IPS-NIHi11 (cell line): ENCODE measurements at regions not wholly inside any gene's neighbourhood (a gene's known extent, or its start where the extent isn't known, plus 50 kb on each side); places are given as distances from the start of the nearest gene placed in this dataset.

Source experiments
- DNase-seq: peaks from one replicate; pipeline ENCODE4 v3.0.0; 2012; ENCODE audit warnings: mixed read lengths, low spot score

DNA sequence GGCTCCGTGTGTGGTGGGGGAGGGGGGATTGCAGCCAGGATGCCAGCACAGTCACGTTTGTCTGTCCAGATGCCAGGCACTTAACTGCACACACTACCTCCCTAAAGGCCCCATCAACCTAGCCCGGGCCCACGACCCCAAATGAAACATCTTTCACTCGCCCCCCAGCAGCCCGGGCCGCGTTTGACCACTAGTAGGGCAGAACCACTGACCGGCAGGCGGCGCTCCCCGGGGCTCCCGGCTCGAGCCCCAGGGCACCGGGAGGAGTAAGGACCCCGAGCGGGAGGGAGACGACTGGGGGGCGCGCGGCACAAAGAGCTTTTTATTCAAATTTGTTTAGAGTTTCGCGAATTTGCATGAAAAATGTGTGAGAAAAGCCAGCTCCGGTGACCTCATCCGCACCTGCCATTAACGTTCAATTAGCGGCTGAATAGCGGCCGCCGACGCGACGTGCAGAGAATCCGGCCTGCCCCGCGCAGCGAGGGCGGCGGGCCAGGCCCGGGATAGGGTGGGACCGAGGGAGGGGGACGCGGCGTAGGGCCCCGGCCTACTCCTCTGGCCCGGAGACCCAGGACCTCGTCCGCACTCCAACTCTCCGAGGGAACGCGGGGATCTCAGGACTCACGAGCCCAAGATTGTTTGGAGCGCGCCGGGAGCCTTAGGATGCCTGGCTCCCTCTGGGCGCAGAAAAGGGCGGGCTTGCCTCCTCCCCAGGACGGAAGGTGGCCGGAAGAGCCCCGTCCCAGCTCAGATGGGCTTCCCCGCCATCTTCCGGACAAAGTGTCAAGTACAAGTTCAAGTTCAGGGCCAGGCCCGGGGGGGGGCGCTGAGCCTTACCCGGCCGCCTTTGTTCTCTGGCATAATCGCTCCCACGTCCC is 64.9 kb upstream of the POLG start:
- peak; percentile 72 for DNase-seq

DNA sequence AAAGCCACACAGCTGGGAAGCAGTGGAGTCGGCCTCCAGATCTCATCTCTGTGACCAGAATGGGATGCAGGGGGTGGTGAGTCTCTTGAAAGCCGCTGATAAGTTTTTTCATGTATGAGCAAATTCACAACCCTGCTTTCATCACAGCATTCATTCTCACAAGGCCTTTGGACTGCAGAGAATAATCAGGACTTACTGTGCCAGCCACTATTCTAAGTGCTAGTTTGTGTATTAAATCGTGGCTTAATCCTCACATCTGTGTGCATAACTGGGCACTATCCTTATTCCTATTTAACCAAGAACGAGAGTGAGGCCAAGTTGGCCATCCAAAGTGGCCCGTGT is 64.2 kb upstream of the POLG start:
- no peak for DNase-seq

DNA sequence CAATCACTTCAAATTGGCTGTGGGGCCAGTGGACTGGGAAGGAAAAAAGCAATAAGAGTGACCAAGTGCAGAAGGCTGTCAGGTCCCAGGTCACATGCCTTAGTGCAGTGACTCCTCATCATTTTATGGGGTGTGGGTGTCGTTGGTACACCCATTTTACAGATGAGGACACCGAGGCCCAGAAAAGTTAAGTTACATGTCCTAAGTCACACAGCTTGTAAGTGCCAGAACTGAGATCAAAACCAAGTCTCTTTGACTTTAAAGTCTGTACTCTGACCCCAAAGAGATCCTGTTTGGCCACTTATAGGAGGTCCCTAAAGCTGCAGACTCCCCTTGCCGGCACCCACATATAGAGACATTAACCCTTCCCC is 63.0 kb upstream of the POLG start:
- no peak for DNase-seq

DNA sequence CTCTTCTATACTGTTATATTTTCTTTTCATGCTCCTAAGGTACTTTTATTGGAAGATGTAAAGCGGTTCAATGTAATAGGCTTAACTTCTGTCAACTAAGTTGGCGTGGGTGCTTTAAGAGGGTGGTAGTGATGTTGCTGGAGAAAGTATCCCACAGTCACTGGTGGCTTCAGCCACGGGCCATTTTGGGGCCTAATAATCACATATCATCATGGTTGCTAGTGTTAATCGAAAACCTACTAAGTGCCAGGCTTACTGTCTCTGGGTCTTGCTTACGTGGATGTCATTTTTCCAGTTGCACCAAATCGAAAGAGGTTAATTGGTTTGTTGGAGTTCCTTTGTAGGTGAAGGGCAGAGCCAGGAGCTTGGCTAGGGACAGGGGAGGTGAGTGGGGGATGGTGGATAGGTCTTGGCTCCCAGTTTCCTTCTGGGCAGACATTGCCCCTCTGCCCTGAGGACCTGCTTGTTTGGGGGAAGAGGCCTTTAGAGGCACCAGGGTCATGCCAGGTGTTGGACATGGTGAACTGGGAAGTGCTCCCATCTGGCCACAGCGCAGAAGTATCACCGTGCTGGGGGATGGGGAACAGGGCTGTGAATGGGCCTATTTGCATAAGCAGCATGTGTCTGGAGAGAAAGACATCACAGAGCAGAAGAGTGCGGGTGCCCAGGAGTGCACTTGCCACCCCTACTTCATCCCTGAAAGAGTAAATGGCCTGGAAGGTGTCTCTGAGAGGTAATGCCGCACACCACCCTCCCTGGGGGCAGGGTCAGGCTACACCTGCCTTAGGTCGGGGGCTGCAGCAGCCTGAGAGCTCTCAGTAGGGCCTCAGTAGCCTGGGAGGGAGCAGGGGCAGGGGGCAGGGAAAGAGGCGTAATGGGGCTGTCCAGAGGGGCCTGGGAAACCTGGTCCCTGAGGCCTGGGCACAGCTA is 62.4 kb upstream of the POLG start:
- peak; percentile 58 for DNase-seq

DNA sequence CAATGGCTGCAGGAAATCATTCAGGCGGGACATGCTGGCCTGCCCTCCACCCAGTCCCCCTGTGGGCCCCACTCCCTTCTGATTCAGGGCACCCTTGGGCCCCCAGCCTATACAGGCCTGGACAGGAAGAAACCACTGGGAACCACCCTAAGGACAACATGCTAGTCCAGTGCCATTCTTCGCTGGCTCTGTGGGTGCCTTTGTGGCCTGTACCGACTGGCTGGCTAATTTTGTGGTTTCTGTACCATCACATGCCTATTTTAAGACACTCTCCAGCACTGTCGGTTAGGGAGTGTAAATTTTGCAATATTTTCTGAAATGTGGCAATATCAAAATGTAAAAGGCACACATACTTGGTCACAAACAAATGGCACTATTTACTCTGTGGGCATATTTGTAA is 61.4 kb upstream of the POLG start:
- DNase-seq, result no peak

DNA sequence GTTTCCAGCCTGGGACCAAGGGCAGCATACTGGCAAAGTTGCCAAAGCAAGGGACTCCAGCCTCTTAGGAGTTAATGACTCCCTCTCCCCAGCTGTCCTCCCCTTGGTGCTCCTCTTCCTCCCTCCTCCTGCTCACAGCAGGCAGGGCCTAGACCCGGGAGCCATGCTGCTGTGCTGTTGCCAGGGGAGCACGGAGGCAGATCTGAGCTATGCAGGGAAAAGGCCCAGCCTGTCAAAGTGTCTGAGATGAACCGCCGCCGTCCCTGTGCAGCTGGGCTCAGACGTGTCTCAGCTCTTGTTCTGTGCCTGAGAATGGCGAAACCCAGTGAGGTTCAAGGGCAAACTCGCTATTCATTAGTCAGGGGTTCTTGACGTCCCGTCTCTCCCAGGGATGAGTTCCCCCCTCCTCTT is 60.8 kb upstream of the POLG start:
- DNase-seq, result no peak

DNA sequence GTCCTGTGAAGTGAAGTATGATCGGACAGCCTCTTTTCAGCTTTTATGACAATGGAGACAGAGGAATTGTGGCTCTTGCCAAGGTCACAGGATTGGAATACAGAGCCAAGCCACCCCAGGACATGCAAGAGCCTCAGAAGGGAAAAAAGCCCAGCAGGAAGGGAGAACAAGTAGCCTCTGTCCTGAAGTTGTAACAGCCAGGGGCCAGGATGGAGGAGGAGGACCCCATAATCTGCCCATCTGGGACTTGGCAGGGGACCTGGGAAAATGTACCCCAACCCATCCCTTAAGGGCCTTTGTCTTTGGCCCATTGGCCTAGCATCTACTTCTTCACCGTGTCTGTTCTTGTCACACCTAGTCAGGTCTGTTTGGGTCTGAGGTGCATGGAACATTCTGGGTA is 60.4 kb upstream of the POLG start:
- no peak for DNase-seq

DNA sequence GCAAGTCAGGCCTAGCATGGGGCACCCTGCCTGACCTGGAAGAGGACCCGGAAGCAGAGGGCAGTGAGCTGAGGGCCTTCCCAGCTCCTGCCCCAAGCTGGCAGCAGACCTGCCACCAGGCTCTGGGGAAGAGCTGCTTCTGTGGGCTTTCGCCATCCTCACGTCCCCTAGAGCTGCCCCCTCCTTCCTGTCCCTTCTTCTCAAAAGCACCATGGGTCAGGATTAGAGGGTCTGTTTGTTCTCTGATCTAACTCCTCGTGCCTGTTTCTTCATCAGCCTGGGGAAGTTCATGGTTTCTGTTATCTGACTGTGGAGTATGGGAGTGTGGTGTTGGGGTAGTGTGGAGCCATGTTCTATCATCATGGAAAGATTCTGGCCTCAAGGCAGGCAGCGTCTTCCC is 58.4 kb upstream of the POLG start:
- DNase-seq, result no peak

DNA sequence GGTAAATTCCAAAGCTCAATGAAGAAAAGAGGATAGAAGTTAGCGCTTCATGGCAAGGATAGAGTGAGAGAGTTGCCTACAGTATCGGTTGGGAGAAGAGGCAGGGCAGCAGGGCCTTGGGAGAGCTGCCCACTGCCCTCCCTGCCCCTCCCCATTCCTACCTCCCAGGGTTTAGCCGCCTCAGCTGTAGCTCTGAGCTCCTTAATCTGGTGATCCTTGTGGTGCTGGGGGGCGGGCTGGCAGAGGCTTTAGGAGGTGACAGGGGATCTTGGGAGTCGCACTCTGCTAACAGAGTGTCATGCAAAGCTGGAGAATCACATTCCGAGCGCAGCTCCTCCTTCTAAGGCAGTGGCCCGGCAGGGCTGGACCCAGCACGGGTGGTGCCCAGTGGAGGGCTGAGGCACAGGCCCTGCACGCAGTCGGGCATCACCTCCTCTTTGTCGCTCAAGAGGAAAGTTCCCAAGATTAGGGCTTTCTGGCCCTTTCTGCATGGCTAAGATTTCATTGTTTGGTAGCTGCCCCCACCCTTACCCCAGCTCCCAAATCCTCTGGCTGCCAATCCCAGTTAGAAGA is 57.1 kb upstream of the POLG start:
- DNase-seq, result no peak

DNA sequence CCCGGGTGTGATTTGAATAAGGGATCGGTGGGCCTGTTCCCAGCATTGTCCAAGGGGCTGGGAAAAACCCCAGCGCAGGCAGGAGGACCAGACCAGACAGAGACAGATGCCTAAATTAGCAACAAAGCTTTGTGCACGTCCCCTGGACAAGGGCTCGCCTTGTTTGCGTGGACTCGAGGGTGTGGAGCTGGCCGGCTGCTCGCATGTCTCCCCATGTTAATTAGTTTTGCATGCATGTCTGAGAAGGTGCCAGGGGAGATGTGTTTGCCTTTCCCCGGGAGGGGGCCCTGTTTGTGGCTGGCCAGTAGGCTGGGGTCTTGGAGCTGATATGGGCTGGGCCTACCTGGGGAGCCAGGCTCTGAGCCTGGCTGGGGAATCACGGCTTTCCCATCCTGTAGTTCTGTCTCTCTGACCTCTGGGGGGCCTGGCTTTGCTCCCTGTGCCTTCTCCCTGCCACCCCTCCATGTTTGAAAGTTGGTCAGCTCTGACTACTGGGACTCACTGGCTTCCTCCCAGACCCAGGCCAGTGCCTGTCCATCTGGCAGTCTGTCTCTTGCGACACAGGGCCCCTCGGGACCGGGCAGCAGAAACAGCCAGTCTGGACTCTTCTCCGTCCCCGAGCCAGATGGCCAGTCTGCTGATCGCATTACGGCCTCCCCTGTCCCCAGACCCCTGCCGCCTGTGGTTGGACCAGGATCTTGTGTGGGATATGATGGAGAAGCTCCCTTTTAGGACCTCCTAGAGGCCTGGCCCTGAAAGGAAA is 55.4 kb upstream of the POLG start:
- no peak for DNase-seq

DNA sequence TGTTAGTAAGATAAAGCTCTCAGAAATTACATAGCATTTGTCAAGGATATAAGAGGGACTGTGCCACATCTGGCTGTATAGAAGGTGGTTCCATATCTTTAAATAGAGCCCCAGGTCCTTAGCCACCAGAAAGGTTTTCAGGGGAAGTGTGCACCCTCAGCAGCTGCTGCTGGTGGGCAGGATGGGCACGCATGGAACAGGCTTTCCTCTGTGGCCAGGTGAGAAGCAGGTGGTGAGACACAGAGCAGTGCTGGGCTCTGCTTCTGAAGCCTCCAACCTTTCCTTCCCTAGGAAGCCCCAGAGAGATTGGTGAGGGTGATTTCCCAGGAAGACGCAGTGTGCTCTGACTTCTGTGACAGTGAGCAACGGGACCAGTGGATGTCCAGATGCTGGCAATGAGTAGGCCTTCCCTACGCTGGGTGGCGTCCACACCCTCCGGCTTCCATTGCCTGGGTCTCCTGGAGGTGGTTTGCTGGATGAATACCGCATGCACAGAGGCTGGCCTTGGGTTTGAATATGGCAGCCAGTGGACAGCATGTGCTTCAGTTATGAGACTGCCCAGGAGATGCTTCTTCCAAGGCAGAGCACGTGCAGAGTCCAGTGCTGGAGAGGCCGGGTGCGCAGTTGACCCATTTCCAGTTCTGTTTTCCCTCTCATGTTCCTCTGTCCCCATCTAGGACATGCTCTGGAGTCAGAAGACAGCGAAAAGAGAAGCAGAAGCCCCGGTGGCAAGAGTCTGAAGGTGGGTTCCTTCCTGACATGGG is 52.7 kb upstream of the POLG start:
- DNase-seq, result no peak

DNA sequence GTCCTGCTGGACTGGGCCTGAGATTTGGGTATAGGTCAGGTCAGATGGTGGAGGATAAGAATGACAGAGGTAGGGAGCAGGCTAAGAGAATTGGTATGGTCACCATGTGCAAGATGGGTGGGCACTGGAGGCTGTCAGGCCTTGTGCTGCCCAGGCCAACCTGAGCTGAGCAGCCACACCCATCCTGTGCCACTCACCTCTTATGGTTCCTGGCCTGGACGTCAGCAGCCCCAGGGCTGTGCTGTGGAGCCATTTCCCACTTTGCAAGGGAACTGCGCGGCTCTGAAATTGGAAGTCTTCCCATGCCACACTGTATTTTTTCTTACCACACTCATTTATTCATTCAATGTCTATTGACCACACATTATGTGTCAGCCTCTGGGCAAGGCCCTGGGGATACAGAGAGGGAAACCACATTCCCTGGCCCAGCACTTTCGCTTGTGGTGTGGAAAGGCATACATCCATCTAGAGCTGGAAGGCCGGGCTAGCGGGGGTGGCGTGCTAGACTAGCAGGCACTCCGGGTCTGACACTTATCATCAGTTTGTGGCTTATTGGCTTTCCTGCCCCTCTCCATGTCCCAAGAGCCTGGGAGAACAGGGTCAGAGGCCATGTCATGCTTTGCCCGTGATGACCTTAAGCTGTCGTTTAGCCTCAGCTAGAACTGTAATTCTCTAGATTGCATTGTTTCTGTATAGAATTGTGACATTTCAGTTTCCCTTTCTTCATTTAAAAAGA is 51.1 kb upstream of the POLG start:
- DNase-seq, result no peak
